Stimulated activated CD8-positive, alpha-beta memory T cell treated with anti-CD3 and anti-CD28 coated beads, Interleukin-2, amount 100 ng/mL, for 1 hour (primary cell): ENCODE measurements at regions not wholly inside any gene's neighbourhood (a gene's known extent, or its start where the extent isn't known, plus 50 kb on each side); places are given as distances from the start of the nearest gene placed in this dataset.

Source experiments
- DNase-seq, 2 donors: peaks; one replicate each; pipeline ENCODE4 v3.0.0-alpha.2; 2020; ENCODE audit warnings: low read depth in 2 of 2

DNA sequence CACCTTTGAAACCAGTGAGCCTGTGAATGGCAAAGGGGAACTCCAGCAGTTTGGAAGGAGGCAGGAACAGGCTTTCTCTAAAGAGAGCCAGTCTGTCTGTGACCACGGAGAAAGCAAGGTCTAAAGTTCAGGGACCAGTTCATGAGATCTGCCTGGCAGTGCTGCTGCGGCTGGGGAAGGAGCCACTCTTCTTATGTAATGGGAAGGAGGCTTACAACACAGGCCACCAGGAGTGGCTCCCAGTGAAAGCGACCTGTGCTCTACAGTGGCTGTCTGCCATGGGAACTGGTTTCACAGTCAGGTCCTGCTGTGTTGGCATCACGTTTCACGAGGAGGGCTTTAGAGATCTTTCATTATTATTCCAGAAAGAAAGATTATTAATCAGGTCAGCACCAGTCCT lies 291.9 kb upstream of the PRDM1 start:
- DNase-seq, result no peak

DNA sequence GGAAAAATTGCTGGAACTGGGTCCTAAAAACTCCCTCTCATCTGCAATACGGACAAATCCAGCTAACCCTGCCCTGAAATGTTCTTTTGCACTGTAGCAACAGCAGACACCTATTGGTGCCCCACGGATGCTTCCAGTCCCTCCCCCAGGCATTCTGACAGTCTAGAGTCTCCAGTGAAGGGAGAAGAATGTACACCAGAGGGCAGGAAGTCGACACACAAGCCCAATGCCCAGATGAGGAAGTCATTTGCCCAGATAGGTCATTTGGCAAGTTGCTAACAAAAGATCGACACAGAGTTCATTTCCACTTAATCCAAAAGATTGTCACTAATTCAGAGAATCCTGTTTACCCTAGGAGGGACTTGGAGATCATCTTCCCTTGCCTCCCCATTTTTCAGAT lies 293.0 kb upstream of the PRDM1 start:
- DNase-seq, result no peak

DNA sequence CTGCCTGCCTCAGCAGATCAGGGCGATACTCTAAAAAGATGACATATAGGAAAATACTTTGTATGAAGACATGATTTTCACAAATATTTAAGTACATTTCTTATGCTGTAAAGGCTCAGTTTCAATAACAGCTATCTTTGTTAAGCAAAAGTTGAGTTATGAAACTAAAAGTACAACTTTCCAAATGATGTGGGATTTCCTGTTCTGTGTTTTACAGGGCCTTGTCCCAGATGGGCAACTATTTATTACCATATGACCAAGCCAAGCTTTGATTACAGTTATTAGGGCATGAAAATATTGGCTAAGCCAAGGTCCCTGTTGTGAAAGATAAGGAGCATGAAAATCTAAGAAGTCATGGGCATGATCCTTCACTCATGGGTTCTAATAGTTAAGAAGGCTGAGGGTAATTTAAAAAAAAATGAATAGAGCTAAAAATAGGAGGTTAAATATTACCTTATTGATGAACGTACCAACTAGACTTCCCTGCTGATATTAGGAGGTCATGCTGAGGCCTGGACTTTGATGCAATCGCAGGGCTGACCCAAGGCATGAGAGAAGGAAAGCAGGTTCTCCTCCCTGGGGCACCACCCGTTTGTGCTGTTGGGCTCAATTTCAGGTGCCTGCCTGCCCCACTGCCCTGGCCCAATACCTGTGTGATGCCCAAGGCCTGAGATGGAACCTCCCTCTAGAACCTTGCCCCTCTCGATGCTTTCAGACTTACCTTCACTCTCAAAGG lies 294.4 kb upstream of the PRDM1 start:
- no peak for DNase-seq

DNA sequence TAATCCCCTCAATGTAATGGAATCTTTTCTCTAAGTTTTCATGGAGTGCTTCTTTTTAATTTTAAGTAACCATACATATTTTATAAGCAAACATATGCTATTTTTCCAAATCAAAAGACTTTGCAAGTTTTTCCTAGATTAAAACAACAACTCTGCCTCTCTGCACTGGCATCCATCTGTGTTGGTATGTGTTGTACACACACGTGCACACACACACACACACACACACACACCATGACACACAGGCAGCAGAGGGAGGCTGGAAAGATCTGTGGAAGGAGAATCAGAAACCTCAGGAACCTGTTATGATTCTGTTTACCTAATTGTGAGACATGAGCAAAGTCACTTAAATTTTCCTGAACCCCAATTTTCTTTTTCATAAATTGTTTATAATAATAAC lies 295.0 kb upstream of the PRDM1 start:
- DNase-seq, result no peak

DNA sequence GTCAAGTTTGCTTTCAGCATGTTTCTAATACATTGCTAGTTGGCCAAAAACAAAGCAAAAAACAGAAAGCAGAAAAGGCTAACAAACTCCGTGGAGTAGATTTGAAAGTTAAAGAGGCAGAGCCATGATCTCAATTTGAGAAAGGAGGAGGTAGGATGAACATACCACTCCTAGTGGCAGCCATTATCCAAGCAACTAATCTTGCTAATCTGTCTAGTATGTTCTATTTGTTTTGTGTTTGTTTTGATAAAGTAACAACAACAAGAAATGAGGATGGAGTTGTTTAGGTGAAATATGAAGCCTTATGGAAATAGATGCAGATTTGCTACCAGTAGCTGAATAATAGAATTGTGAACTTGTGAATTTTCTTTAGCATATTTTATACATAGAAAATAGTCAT lies 295.5 kb upstream of the PRDM1 start:
- no peak for DNase-seq

DNA sequence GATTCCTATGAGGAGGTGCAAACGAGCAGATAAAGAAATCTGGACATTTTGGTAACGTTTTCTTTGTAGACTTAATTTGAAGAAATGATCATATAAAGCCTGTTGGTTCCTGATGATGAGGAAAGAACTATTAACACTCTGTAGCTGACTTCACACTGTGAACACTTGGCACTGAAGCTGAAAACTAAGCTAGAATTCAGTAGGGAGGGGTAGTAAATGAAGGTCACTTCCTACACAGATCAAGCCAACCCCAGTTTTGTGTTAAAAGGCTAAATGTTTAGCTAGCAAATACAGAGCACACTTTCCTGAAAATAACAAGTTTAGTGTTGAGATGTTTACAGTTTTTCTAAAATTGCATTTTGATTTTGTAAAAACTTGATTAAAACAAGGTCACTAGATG lies 296.2 kb upstream of the PRDM1 start:
- DNase-seq, result no peak

DNA sequence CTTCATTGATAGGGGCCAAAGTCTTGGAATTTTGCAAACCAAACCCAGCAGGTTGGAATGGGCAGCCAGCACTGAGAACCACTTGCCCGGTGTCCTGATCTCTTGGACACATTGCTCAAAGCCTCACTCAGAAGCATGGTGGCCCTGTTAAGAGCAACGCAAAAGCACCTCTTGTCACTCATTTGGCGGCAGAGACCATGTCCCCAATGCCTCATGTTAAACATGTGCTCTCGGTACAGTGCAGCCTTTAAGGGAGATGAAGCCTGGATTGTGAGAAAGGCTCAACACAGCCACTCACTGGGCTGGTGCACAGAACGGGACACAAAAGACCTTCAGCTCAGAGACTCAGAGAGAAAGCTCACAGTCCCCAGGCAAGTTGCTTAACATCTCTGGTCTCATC lies 298.4 kb upstream of the PRDM1 start:
- no peak for DNase-seq

DNA sequence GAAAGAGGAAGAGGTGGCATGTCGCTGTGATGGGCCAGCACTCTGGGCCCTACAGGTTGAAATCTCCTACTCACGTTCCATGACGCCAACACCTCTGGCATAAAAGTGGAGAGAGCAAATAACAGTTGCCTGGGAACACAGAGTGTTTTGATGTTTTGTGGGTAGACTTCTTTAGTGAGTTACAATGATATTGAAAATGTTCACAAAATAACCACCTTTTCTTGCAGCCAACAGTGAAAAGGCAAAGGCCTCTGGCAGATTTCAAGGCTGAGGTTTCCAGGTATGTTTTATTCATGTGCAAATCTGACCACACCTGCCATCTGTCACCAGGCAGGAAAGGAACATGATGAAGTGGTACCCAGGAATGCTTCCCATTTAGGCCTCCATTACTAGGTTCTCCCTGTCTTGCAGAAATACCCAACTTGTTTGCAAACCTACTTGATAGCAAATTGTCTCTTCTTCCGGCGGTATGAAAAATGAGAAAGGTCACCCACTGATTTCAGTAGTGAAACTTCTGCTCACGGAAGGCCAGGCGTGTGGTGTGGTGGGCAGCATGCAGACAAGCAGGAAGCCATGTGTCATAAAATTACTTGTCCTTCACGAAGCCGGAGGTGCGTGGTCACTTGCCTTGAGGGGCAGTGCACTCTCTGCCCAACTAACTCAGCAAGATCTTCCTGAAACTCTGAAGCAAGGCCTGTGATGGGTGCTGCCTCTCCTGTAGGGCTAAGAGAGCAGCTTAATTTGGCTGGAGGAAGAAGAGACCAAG lies 299.1 kb upstream of the PRDM1 start:
- DNase-seq, result no peak

DNA sequence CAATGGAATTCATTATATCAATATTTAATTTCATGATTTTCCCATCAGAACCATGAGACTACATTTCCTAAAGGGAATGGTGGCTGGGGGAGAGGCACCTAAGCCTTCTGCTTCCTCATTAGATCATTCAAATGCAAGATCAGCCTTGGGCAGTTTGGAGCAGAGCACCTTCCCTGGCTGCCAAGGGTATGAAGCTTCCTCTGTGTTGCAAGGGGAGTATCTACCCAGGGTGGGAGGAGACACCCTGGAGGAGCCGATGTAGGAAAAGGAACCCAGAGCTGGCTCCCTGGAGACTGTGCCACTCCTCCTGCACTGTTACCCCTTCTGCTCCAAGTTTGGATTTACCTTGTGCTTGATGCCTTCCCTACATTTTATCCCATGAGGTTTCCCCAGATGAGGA lies 299.7 kb upstream of the PRDM1 start:
- DNase-seq, result no peak

DNA sequence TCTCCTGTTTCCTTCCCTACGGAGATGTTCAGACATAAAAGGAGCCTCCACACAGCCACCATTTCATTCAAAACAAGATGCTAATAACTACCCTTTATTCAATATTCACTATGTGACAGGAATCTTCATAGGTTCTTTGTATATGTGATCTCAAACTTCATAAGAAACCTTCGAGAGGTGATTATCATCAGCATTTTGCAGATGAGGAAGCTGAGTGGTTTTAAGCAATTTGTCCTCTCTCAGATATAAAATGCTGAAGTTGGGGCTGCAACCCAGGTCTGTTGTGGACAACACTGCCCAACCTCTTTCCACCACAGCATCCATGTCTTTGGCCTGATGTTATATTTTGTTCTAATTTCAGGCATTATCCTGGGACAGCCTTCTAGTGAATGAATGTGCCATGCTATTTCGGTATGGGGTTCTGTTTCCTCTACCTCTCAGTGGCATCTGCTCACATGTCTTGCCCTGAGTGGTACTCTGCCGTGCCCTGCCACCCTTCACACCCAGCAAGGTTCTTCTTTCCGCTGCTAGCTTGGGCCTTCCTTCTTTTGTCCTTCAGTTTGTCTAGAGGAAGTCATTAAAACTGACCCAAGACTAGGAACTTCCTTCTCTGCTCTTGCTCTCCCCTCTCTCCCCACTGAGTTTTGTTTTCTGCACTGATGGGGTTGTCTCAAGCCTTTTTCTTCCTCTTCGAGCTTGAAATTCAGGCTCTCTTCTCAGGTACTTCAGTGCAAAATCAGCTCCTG lies 300.9 kb upstream of the PRDM1 start:
- DNase-seq, result no peak

DNA sequence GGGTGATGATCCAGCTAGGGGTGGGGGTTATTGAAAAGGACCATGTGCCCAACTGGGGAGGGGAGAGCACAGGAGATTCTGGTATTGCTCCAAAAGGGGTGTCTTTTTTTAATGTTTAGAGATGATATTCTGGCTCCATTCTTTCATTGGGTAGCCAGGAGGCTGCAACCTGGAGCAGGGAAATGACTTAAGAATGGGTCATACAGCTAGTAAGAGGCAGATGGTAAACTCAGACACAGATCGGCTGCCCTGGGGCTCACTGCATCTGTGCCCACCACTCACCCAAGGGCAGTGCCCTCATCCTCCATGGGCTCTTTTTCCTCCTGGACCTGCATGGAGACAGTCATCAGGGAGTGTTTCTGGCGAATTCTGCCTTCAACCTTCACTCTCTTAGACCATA lies 302.0 kb upstream of the PRDM1 start:
- DNase-seq, result no peak

DNA sequence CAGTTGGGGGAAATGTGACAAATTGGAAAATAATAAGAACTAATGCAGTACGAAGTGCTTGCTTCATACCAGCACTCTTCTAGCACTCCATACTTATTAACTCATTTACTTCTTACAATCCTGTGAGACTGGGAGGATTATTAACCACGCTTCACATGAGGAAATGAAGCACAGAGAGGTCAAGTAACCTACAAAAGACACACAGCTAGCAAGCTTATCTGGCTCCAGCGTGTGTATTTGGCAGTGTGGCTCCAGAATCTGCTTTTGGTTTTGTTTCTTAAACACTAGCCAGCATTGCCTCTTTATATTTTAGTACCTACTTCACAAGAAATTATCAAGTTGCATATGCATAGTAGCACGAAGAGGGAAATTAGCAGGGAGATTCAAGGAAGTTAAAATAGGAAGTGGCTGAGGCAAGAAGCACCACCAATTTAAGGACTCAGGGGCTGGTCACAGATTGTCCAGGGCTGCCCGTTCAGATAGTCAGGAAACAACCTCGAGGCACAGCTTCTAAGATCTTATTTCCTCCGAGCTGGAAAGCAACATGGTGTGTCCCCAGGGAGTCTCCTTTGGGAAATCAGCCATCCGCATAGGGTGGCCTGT lies 302.7 kb upstream of the PRDM1 start:
- no peak for DNase-seq

DNA sequence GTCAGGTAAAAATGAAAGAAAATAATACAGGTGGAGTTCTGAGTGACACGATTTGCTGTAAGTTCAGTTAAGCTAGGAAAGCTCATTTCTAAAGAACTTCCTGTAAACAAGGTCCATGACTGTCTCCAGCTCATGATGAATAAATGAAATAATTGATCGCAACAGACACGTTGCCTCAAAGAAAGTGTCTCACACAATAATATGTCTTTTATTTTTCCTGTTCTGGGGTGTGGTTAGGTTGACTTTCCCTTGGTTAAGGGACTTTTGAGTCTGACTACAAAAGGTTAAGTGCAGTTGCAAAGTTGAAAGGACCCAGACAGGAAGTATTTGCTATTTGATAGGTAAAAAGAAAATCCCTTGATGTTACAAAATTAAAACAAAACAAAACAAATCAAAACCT lies 304.2 kb upstream of the PRDM1 start:
- no peak for DNase-seq

DNA sequence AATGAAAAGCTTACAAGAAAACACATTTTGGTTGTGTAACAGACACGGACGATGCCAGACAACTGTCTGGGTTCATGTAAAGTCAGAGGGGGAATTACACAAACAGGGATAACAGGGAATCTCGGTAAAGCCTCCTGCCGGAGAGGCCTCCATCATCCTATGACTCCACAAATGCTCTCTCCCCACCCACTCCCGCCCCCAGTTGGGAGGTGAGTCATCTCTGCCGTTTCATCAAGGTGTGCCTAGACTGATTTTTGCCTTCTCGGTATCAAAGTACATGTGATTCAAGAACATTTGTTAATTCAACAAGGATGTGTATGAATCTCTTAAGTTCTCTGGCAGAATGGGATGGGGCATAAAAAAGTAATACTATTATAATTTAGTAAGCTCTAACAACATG lies 304.9 kb upstream of the PRDM1 start:
- peak in 1 of 2 donors; percentile 7 for DNase-seq

DNA sequence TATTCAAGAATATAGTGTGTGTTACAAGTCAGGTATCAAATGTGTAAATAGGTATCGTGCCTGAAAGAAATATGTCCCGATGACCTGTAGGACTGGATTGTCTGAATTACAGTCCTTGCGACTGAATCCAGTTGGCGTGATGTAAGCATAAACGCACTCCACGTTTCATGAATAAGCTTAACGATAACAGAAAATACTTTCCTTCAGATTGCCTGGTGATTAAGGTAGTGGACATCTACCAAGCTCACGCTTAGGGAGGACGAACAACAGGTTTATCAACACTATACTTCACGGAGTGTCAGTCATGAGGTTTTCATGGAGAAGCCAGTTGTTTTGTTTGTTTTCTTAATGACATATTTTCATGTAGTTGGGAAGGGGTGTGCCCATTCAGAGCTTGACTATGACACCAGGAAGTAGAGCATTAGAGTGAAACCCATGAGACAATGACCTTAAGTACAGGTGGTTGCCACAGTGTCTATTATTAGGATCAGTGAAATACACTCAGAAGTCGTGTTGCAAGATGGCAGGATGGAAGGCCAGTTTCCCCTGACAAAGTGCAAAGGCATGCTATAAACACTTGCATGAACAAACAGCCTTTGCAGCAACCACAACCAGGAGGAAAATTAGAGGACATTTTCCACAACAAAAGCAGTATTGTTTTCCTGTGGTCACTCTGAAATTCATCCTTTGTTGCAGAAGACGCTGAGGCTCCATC lies 305.8 kb upstream of the PRDM1 start:
- no peak for DNase-seq

DNA sequence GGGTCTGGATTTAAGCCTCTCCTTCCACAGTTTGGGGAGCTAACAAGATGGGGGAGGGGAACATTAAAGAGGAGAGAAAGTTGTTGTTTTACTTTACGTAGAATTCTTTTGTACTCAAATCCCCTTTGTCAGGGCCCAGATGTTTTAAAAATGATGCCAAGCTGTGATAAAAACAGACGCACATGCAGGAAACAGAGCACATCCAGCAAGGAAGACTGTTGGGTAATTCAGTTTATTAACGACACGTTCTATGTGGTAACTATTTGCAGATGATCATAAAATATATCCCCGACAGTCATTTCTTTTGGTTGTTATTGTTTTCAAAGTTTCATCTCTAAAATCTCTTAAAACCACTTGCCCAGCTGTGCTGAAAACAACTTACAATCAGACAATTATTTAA lies 307.0 kb upstream of the PRDM1 start:
- no peak for DNase-seq

DNA sequence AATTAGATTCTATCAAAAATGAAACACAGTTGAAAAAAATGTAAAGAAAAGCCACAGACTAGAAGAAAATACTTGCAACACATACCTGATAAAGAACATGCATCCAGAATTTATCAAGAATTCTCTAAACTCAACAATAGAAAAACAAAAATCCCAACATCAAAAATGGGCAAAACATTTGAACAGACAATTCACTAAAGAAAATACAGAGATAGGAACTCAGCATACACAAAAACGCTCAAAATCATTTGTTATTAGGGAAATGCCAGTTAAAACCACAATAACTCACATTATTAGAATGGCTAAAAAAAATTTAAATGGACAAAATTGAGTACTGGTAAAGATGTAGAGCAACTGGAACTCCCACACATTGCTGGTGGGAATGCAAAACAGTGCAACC lies 311.0 kb upstream of the PRDM1 start:
- no peak for DNase-seq

DNA sequence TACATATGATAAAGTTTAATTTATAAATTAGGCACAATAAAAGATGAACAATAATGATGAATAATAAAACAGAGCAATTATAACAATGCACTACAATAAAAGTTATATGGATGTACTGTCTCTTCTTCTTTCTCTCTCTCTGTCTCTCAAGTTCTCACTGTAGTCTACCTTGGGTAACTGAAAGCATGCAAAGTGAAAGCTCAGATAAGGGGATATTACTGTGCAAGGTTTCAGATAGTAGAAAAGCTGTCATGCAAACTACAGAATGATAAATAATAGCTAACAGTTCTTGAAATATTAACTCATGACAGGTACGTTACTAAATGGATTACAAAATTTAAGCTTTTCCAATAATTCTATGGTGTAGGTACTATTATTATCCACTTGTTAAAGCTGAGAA lies 311.9 kb upstream of the PRDM1 start:
- DNase-seq, result no peak

DNA sequence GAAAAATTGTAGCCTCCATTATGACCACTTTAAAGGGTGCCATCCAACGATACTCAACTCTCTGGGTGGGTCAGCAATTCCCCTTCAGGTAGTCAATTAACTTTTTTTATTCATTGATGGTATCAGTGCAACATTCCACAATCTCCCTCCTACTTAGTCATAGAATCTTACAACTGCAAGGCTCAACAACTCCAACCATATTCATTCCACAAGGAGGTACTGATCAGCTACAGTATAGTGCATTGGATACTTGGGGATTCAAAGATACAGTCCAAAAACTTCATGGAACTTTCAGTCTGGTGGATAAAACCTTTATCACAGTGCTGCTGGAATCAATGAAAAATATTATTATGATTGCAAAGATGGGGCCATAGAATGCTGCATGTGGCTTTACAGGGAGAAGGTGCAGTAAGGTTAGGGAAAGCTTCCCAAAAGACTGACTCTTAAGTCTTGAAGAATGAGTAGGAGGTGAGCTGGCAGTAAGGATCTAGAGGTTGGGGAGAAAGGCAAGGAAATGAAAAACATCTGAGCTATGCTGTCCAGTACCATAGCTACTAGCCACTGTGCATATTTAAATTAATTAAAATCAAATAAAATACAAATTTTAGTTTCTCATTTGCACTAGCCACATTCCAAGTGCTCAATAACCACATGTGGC lies 314.7 kb upstream of the PRDM1 start:
- DNase-seq, result no peak

DNA sequence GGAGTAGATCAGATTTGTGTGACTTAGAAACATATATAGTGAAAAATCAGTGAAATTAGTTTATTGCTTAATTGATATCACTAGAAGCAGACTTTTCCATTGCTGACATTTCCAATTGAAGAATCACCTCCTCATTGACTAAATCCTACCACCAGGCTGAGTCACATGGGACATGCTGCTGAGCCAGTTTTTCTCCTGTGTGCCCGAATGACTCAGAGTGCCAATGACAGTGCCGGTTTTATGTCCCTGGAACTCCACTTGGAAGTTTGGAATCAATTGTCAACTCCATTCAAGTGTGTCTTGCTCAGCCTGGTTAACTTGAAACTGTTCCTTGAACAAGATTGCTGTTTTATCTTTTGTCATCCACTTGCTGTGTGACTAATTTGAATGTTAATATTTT lies 316.1 kb upstream of the PRDM1 start:
- DNase-seq, result no peak

DNA sequence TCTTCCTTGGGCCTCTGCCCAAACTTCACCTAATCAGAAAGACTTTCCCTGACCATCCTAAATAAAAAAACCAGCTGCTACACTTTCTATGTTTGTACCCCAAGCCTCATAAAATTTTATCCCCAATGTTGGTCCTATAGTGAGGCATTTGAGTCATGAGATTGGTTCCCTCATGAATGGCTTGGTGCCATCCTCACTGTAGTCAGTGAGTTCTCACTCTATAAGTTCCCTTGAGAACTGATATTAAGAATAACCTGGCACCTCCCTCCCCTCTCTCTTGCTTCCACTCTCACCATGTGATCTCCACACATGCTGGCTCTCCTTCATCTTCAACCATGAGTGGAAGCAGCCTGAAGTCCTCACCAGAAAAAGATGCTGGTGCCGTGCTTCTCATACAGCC lies 316.9 kb upstream of the PRDM1 start:
- DNase-seq, result no peak
